AG04449 (cell line): ENCODE measurements at regions not wholly inside any gene's neighbourhood (a gene's known extent, or its start where the extent isn't known, plus 50 kb on each side); places are given as distances from the start of the nearest gene placed in this dataset.

Source experiments
- CTCF ChIA-PET: fragments of 350-600 bp; formaldehyde crosslinking; extraction: SDS; loops from one replicate; lab custom pipeline; 2021; ENCODE audit warnings: antibody characterized with exemption; lab: Yijun Ruan, JAX
- POLR2A ChIA-PET: fragments of 400-600, 350-600 bp; formaldehyde crosslinking; extraction: SDS; loops from one replicate; lab custom pipeline; 2020; ENCODE audit warnings: antibody characterized with exemption, inconsistent platforms; lab: Yijun Ruan, JAX
- DNase-seq: peaks from one replicate; pipeline ENCODE4 v3.0.0-alpha.2; 2010; ENCODE audit warnings: low read depth, low spot score
- H3K4me3 ChIP-seq: 2 replicates; pipeline ENCODE4 v1.5.1; 2011; ENCODE audit warnings: low read depth, mild to moderate bottlenecking, control low read depth, low read length
- CTCF ChIP-seq: IDR thresholded peaks from one replicate; pipeline ENCODE4 v1.5.1; 2011; ENCODE audit warnings: mild to moderate bottlenecking, moderate library complexity, low read length, control low read depth, inconsistent platforms; ENCODE audit not compliant: insufficient read depth; ENCODE audit errors: missing control alignments

- H3K4me3 ChIP-seq, result no peak overlapping the region
- ChIA-PET CTCF (no interaction called here), POLR2A (no interaction called here)
- no peak for TF ChIP-seq CTCF
- no peak for DNase-seq
These were observed 649.9 kb upstream of the ADARB2 start for GRCh38 chr10:2387261-2387660.

GRCh38 chr10:2380218-2380617 lies 642.9 kb upstream of the ADARB2 start:
- H3K4me3 ChIP-seq, result no peak overlapping the region
- POLR2A ChIA-PET, result no interaction called here
- CTCF ChIA-PET, result no interaction called here

GRCh38 chr10:2367083-2367482 lies 629.8 kb upstream of the ADARB2 start:
- ChIA-PET POLR2A (no interaction called here), CTCF (no interaction called here)
- DNase-seq, result no peak
- no peak overlapping the region for H3K4me3 ChIP-seq
- no peak for TF ChIP-seq CTCF

More at GRCh38 chr10:2380218-2380617, 642.9 kb upstream of the ADARB2 start:
- TF ChIP-seq CTCF, result no peak
- DNase-seq, result no peak

GRCh38 chr10:2366264-2366931 lies 629.1 kb upstream of the ADARB2 start:
- CTCF ChIA-PET, result no interaction called here
- no peak overlapping the region for H3K4me3 ChIP-seq
- no peak for TF ChIP-seq CTCF
- DNase-seq, result no peak
- POLR2A ChIA-PET, result no interaction called here

- CTCF ChIA-PET, result no interaction called here
- no peak for TF ChIP-seq CTCF
- DNase-seq, result no peak
- POLR2A ChIA-PET, result no interaction called here
- H3K4me3 ChIP-seq, result no peak overlapping the region
These were observed 625.0 kb upstream of the ADARB2 start for GRCh38 chr10:2362331-2362730.

- H3K4me3 ChIP-seq, result no peak overlapping the region
- no peak for DNase-seq
- ChIA-PET POLR2A (no interaction called here), CTCF (no interaction called here)
- TF ChIP-seq CTCF, result no peak
These were observed 621.3 kb upstream of the ADARB2 start for GRCh38 chr10:2358586-2358985.
